Endothelial cell of umbilical vein (primary cell): ENCODE measurements at regions not wholly inside any gene's neighbourhood (a gene's known extent, or its start where the extent isn't known, plus 50 kb on each side); places are given as distances from the start of the nearest gene placed in this dataset.

Experiments
- BruUV-seq: library from RNA; stranded (reverse); fragments of 400-500 nt; replicated peaks from 2 replicates; lab custom pipeline; 2021; lab: Mats Ljungman, UMichigan
- CTCF ChIA-PET: fragments of 300-600, 350-600 bp; sonication (Branson Sonifier 250); formaldehyde crosslinking; loops from one replicate; lab custom pipeline; 2021; ENCODE audit warnings: antibody characterized with exemption, inconsistent platforms; lab: Charles Lee
- POLR2A ChIA-PET: fragments of 300-600, 350-600 bp; sonication (Branson Sonifier 250); formaldehyde crosslinking; loops from one replicate; lab custom pipeline; 2021; ENCODE audit warnings: antibody characterized with exemption, inconsistent platforms; lab: Charles Lee
- DNase-seq: peaks from one replicate; pipeline ENCODE4 v3.0.0-alpha.2; 2011; ENCODE audit warnings: low read depth, low spot score
- FAIRE-seq: peaks from 2 replicates; lab custom pipeline; 2011; peaks lifted over from hg19 to GRCh38; lab: Jason Lieb, UNC
- H2AFZ ChIP-seq: 2 replicates; pipeline ENCODE4 v1.6.0; 2012; ENCODE audit warnings: low read depth, low read length, control low read depth, inconsistent platforms
- H3K27ac ChIP-seq: 2 replicates; pipeline ENCODE4 v1.5.1; 2011; ENCODE audit warnings: low read depth, mild to moderate bottlenecking, control low read depth, low read length, moderate library complexity; ENCODE audit not compliant: insufficient read depth
- H3K27me3 ChIP-seq, 2 experiments: 2 replicates each; pipeline versions ENCODE4 v1.6.0 to v1.6.1; 2011; ENCODE audit warnings: low read length in 2 of 2, mixed read lengths in 1 of 2; ENCODE audit not compliant: control insufficient read depth in 2 of 2, insufficient read depth in 2 of 2
- H3K36me3 ChIP-seq, 2 experiments: 2 replicates in 1 of 2; 3 replicates in 1 of 2; pipeline ENCODE4 v1.5.1; 2011; ENCODE audit warnings: low read length in 2 of 2, mild to moderate bottlenecking in 1 of 2, moderate library complexity in 1 of 2; ENCODE audit not compliant: control insufficient read depth in 2 of 2, insufficient read depth in 2 of 2; ENCODE audit errors: extremely low read depth in 1 of 2
- H3K4me1 ChIP-seq: 3 replicates; pipeline ENCODE4 v1.5.1; 2011; ENCODE audit warnings: mild to moderate bottlenecking, low read length; ENCODE audit not compliant: control insufficient read depth, insufficient read depth; ENCODE audit errors: extremely low read depth
- H3K4me2 ChIP-seq: 2 replicates; pipeline ENCODE4 v1.6.1; 2011; ENCODE audit warnings: low read length, control low read depth, mixed read lengths; ENCODE audit not compliant: insufficient read depth
- H3K4me3 ChIP-seq, 3 experiments: fragments of 200-600 bp in 1 of 3; sonication (generic), shearing (Covaris generic) in 1 of 3; replicated peaks in 1 of 3; 2 replicates each; pipeline ENCODE4 v1.5.1; 2011 to 2016; ENCODE audit warnings: control low read depth in 3 of 3, low read length in 3 of 3, mild to moderate bottlenecking in 2 of 3, inconsistent platforms in 1 of 3, low read depth in 1 of 3, moderate library complexity in 1 of 3; ENCODE audit not compliant: insufficient read depth in 1 of 3
- H3K79me2 ChIP-seq: 2 replicates; pipeline ENCODE4 v1.6.0; 2012; ENCODE audit warnings: low read length, inconsistent platforms; ENCODE audit not compliant: control insufficient read depth, insufficient read depth
- H3K9ac ChIP-seq: replicated peaks from 2 replicates; pipeline ENCODE3; 2011; ENCODE audit warnings: low read length, control low read depth; ENCODE audit not compliant: insufficient read depth; ENCODE audit errors: extremely low read depth
- H3K9me1 ChIP-seq: replicated peaks from 3 replicates; pipeline ENCODE4 v1.6.0; 2011; ENCODE audit warnings: mild to moderate bottlenecking, low read length; ENCODE audit not compliant: control insufficient read depth, insufficient read depth; ENCODE audit errors: extremely low read depth
- H3K9me3 ChIP-seq: replicated peaks from 2 replicates; pipeline ENCODE4 v1.5.1; 2012; ENCODE audit warnings: low read length, inconsistent platforms; ENCODE audit not compliant: control insufficient read depth, insufficient read depth
- H4K20me1 ChIP-seq: replicated peaks from 2 replicates; pipeline ENCODE3; 2011; ENCODE audit warnings: mild to moderate bottlenecking, low read length; ENCODE audit not compliant: control insufficient read depth, insufficient read depth; ENCODE audit errors: extremely low read depth
- CTCF ChIP-seq, 2 donors: IDR thresholded peaks; 1 replicate in 1 of 2; 2 replicates in 1 of 2; pipeline ENCODE4 v1.5.1; 2011; ENCODE audit warnings: low read length in 2 of 2, mild to moderate bottlenecking in 2 of 2, moderate library complexity in 2 of 2, control low read depth in 1 of 2, inconsistent platforms in 1 of 2, low read depth in 1 of 2; ENCODE audit not compliant: insufficient read depth in 1 of 2; ENCODE audit errors: extremely low read depth in 1 of 2
- EZH2 ChIP-seq: IDR thresholded peaks from 2 replicates; pipeline ENCODE4 v1.6.1; 2012; ENCODE audit warnings: borderline replicate concordance, low read depth, mild to moderate bottlenecking, moderate library complexity, low read length, inconsistent platforms; ENCODE audit not compliant: severe bottlenecking
- FOS ChIP-seq: IDR thresholded peaks from 2 replicates; pipeline ENCODE4 v1.6.1; 2011; ENCODE audit warnings: mild to moderate bottlenecking, low read length, moderate library complexity, borderline replicate concordance; ENCODE audit not compliant: insufficient read depth
- GATA2 ChIP-seq: IDR thresholded peaks from 2 replicates; pipeline ENCODE4 v1.7.0; 2011; ENCODE audit warnings: low read depth, mild to moderate bottlenecking, moderate library complexity, mixed read lengths, low read length; ENCODE audit not compliant: insufficient read length, insufficient read depth
- JUN ChIP-seq: IDR thresholded peaks from 2 replicates; pipeline ENCODE4 v1.6.1; 2011; ENCODE audit warnings: borderline replicate concordance, low read depth; ENCODE audit not compliant: insufficient read length, insufficient read depth
- MAX ChIP-seq: IDR thresholded peaks from 2 replicates; pipeline ENCODE4 v1.6.1; 2011; ENCODE audit not compliant: insufficient read depth, insufficient read length
- MYC ChIP-seq: IDR thresholded peaks from one replicate; pipeline ENCODE4 v1.6.1; 2011; ENCODE audit warnings: mild to moderate bottlenecking, low read depth, low read length
- POLR2A ChIP-seq: IDR thresholded peaks from 2 replicates; pipeline ENCODE4 v1.6.1; 2012; ENCODE audit warnings: low read depth, mild to moderate bottlenecking, control low read depth, low read length
- POLR2AphosphoS5 ChIP-seq: IDR thresholded peaks from 2 replicates; pipeline ENCODE4 v1.6.1; 2012; ENCODE audit warnings: low read depth, mild to moderate bottlenecking, control low read depth, low read length, moderate library complexity; ENCODE audit not compliant: insufficient read depth
- dilution Hi-C: fragments of 300-500 bp; cut with MboI; formaldehyde crosslinking; loops from one replicate; pipeline ENCODE4 v1.15.0; 2019; ENCODE audit warnings: low sequenced_read_pairs; ENCODE audit not compliant: extremely low pct_ligation_motif_present
- intact Hi-C: fragments of 100-400 bp; cut with micrococcal nuclease; formaldehyde crosslinking; loops from one replicate; pipeline ENCODE4 v1.10.0; 2022

- dilution Hi-C loops, result no loop called here
- intact Hi-C loops, result loop anchor here (10.0 kb wide), 2 partner anchors 899 to 929 kb away; no protein-coding TSS in a partner anchor
- H3K9me1 ChIP-seq, result no peaks in the 10 kb centered on the region
- no TSS peak for BruUV-seq
- FAIRE-seq (no peak), DNase-seq (no peak)
- no peaks in the 10 kb centered on the region for H3K9me3 ChIP-seq
- no peak overlapping the region for H3K4me2 ChIP-seq
- H3K4me3 ChIP-seq, result no peak overlapping the region
- H3K36me3 ChIP-seq, result no peaks in the 10 kb centered on the region
- CTCF ChIA-PET, result interaction anchor here (0.7 to 1.4 kb wide), 3 partner anchors 9 to 1090 kb away, joined by 3 read pairs; partner anchors contain the start of gene EFNB2
- no peaks in the 10 kb centered on the region for H4K20me1 ChIP-seq
- H3K27ac ChIP-seq, result no peak overlapping the region
- POLR2A ChIA-PET, result no interaction called here
- no peaks in the 10 kb centered on the region for H3K79me2 ChIP-seq
- TF ChIP-seq JUN (no peak), MYC (no peak), FOS (no peak), EZH2 (no peak), MAX (no peak), POLR2A (no peak), POLR2AphosphoS5 (no peak), GATA2 (no peak), CTCF (IDR thresholded peaks at IDR 0.05; ENCODE audit: extremely low read depth in 1 of 2, insufficient read depth in 1 of 2, low read depth in 1 of 2, low read length in 2 of 2) (no peak)
- no peaks in the 10 kb centered on the region for H3K27me3 ChIP-seq
- H2AFZ ChIP-seq, result no peak overlapping the region
- H3K9ac ChIP-seq, result no peak overlapping the region
- H3K4me1 ChIP-seq, result peaks cover 21% of the 10 kb centered on the region
Measured at GRCh38 chr13:105445796-105446195, 1089.7 kb downstream of the EFNB2 start.
